Lower lobe of right lung (tissue), 2 donors: ENCODE measurements at regions not wholly inside any gene's neighbourhood (a gene's known extent, or its start where the extent isn't known, plus 50 kb on each side); places are given as distances from the start of the nearest gene placed in this dataset.

Experiments used
- ATAC-seq, 2 donors: fragments of 200-7000 bp; cut with Tn5 transposase; one replicate each; pipeline ENCODE4 v1.9.1; 2020 to 2022; ENCODE audit warnings: mild to moderate bottlenecking in 2 of 2, moderate library complexity in 2 of 2
- DNase-seq: peaks from one replicate; pipeline ENCODE4 v3.0.0-alpha.2; 2020
- H3K27ac ChIP-seq: fragments of 200-600 bp; one replicate; pipeline ENCODE4 v1.8.0; 2022
- H3K27me3 ChIP-seq: fragments of 200-600 bp; one replicate; pipeline ENCODE4 v1.8.0; 2022; ENCODE audit warnings: low read depth
- H3K36me3 ChIP-seq: fragments of 200-600 bp; one replicate; pipeline ENCODE4 v1.8.0; 2022; ENCODE audit warnings: mild to moderate bottlenecking
- H3K4me1 ChIP-seq: fragments of 200-600 bp; one replicate; pipeline ENCODE4 v1.8.0; 2022
- H3K4me3 ChIP-seq: fragments of 200-600 bp; one replicate; pipeline ENCODE4 v1.8.0; 2022; ENCODE audit warnings: mild to moderate bottlenecking
- H3K9me3 ChIP-seq: fragments of 200-600 bp; one replicate; pipeline ENCODE4 v1.8.0; 2022
- CTCF ChIP-seq: fragments of 200-600 bp; IDR thresholded peaks from one replicate; pipeline ENCODE4 v1.8.0; 2022; ENCODE audit warnings: antibody characterized with exemption, mild to moderate bottlenecking
- intact Hi-C: fragments of 100-400 bp; cut with DNase I; formaldehyde crosslinking; loops from one replicate; pipeline ENCODE4 v1.11.0; 2022
- donor health status: DM: no; HTN: yes; CAD: no; lungs with severe emphysema.

- no peak for DNase-seq
- Histone ChIP-seq H3K27ac (no peak overlapping the region), H3K27me3 (no peaks in the 10 kb centered on the region), H3K36me3 (no peaks in the 10 kb centered on the region), H3K9me3 (no peaks in the 10 kb centered on the region), H3K4me3 (no peak overlapping the region), H3K4me1 (no peaks in the 10 kb centered on the region)
- no peak for TF ChIP-seq CTCF
- no peak for ATAC-seq
- intact Hi-C loops = no loop called here
Measured at GRCh38 chr2:5250482-5250881, 441.7 kb upstream of the SOX11 start.

- ATAC-seq = no peak
- Histone ChIP-seq H3K27ac (no peak overlapping the region), H3K36me3 (no peaks in the 10 kb centered on the region), H3K4me1 (no peaks in the 10 kb centered on the region), H3K4me3 (no peak overlapping the region), H3K9me3 (no peaks in the 10 kb centered on the region), H3K27me3 (no peaks in the 10 kb centered on the region)
- no peak for DNase-seq
- intact Hi-C loops = no loop called here
- no peak for TF ChIP-seq CTCF
Measured at GRCh38 chr2:5253263-5253662, 438.9 kb upstream of the SOX11 start.

DNA sequence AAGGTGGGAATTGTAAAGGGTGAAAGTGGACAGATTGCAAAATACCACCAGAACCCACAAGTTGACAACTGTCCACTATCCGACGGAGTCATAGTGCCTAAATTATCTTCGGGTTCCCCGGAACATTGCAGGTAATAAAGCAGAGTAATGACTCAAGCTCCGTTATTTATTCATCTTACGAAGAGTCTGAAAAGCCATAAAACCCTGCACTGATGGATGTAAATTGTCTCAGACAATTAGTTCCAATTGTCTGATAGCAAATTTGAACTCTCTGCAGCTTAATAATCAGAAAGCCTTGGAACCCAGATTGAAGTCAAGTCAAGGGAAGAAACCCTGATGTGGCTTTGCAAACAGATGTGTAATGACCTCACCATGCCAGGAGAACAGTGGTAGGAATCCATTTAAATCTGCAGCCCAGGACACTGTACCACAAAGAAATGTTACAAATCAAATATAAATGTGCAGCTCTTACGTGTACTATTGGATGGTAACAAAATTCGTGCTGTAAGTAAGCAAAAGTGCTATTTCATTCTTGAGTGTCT lies 437.3 kb upstream of the SOX11 start:
- ATAC-seq (no peak), DNase-seq (no peak)
- H3K4me3 ChIP-seq = no peak overlapping the region
- H3K36me3 ChIP-seq = no peaks in the 10 kb centered on the region
- intact Hi-C loops = no loop called here
- no peaks in the 10 kb centered on the region for H3K27me3 ChIP-seq
- no peak overlapping the region for H3K27ac ChIP-seq
- no peaks in the 10 kb centered on the region for H3K9me3 ChIP-seq
- TF ChIP-seq CTCF = no peak
- H3K4me1 ChIP-seq = no peaks in the 10 kb centered on the region

GRCh38 chr2:5263291-5263690 lies 428.9 kb upstream of the SOX11 start:
- no peak for ATAC-seq
- intact Hi-C loops = no loop called here
- no peak for TF ChIP-seq CTCF
- H3K36me3 ChIP-seq = no peaks in the 10 kb centered on the region
- H3K4me1 ChIP-seq = no peaks in the 10 kb centered on the region
- no peaks in the 10 kb centered on the region for H3K9me3 ChIP-seq
- H3K27me3 ChIP-seq = no peaks in the 10 kb centered on the region
- H3K27ac ChIP-seq = no peak overlapping the region
- DNase-seq = no peak
- H3K4me3 ChIP-seq = no peak overlapping the region

DNA sequence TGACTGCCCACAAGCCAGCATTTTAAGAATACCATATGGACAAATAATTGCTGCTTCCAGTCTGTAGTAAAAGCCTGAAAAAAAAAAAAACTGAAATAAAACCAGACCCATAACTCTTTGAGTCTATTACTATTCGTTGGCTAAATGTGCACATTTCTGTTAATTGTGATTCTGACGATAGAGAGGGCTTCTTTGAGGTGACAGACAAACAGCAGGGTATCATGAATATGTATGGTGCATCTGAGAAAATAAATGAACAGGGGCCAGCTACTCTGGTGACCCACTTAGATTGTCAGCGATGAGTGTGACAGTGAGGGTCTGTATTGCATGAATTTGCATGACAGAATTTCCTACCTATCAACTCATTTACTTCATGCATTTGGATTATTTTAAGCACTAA lies 427.8 kb upstream of the SOX11 start:
- no peak overlapping the region for H3K4me3 ChIP-seq
- H3K9me3 ChIP-seq = no peaks in the 10 kb centered on the region
- DNase-seq (no peak), ATAC-seq (no peak)
- no peaks in the 10 kb centered on the region for H3K4me1 ChIP-seq
- intact Hi-C loops = no loop called here
- no peaks in the 10 kb centered on the region for H3K36me3 ChIP-seq
- H3K27me3 ChIP-seq = no peaks in the 10 kb centered on the region
- no peak overlapping the region for H3K27ac ChIP-seq
- no peak for TF ChIP-seq CTCF

DNA sequence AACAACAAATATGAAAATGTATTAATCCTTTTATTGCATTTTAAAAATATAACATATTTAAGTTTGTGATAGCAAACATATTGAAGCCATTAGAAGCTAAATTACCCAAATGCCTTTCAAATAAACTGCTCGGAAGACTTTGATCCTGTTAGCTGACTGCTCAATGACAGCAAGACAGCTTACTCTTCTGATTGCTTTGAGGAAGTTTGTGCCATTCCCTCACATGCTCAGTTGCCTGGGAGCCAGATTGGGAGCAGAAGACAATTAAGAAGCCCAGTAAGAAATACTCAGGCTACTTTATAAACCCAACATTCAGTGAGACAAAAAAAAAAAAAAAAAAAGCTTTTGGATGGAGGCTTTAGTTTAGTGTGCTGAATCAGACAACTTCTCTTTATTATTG lies 407.1 kb upstream of the SOX11 start:
- H3K4me3 ChIP-seq = no peak overlapping the region
- no peaks in the 10 kb centered on the region for H3K4me1 ChIP-seq
- ATAC-seq (no peak), DNase-seq (no peak)
- no peak for TF ChIP-seq CTCF
- no peaks in the 10 kb centered on the region for H3K9me3 ChIP-seq
- intact Hi-C loops = no loop called here
- H3K27me3 ChIP-seq = no peaks in the 10 kb centered on the region
- H3K36me3 ChIP-seq = no peaks in the 10 kb centered on the region
- no peak overlapping the region for H3K27ac ChIP-seq
